ENCODE measurements at regions not wholly inside any gene's neighbourhood (a gene's known extent, or its start where the extent isn't known, plus 50 kb on each side); places are given as distances from the start of the nearest gene placed in this dataset.

GRCh38 chr1:34582356-34582755 is 172.5 kb upstream of the GJB5 start:
- H3K27ac ChIP-seq: no peak overlapping the region
- no peak for TF ChIP-seq CTCF (conservative IDR thresholded peaks at IDR 0.05)

GRCh38 chr1:34587761-34588160 is 167.1 kb upstream of the GJB5 start:
- no peak for TF ChIP-seq CTCF (conservative IDR thresholded peaks at IDR 0.05)
- H3K27ac ChIP-seq: no peak overlapping the region

DNA sequence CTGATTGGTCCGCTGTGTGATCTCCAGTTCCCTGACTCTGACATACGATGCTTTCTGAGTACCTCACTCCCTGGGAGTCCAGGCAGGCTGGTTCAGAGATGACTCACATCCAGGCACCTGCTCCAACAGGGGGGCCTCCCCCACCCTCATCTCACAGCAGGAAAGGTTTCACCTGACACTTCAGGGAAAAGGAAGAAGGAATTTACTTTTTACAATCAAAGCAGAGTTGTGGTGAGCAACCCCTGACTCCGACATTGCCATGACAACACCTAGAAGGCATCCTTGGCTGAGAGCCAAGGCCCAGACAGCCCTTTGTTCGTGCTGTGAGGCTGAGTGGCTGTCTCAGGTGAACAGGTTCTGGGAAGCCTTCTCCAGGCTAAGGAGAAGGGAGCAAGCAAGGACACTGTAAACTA is 164.6 kb upstream of the GJB5 start:
- H3K27ac ChIP-seq: no peak overlapping the region
- no peak for TF ChIP-seq CTCF (conservative IDR thresholded peaks at IDR 0.05)

DNA sequence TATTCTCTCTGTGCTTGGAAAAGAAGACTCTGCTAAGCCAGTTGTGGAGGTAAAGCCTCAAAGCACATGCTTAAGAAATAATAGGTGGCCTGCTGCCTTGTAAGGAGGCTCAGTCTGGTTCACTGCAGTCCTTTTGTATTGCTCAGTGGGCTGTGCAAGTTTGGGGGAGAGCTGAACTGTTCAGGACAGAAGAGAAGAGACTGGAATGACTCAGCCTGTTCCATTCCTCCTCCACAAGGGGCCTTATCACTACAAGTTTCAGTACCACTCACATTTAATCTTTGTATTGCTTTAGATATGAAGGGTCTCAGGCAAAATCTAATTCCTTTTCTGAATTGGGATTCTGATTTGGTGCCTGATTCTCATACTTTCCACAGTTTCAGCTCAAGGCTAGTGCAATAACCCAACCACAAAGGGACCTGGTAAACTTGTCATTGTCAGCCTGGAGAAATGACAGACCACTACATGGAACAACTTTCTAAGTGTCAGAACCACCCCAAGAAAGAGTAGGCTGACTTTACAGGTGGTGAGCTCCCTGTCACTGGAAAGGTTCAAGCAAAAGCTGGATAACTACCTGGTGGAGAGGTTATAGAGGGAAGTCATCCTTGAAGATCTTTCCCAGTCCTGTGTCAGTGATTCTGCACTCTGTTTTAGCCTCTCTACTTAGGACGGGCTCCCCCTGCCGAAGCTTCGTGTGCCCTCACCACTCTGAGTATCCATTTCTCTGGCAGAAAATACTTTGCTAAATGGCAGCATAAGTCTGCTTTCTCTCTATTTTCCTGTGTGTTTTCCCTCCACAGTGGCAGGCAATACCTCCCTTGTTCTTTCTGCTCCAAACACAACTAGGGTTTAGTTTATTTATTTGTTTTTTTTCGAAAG is 162.9 kb upstream of the GJB5 start:
- no peak for TF ChIP-seq CTCF (conservative IDR thresholded peaks at IDR 0.05)

DNA sequence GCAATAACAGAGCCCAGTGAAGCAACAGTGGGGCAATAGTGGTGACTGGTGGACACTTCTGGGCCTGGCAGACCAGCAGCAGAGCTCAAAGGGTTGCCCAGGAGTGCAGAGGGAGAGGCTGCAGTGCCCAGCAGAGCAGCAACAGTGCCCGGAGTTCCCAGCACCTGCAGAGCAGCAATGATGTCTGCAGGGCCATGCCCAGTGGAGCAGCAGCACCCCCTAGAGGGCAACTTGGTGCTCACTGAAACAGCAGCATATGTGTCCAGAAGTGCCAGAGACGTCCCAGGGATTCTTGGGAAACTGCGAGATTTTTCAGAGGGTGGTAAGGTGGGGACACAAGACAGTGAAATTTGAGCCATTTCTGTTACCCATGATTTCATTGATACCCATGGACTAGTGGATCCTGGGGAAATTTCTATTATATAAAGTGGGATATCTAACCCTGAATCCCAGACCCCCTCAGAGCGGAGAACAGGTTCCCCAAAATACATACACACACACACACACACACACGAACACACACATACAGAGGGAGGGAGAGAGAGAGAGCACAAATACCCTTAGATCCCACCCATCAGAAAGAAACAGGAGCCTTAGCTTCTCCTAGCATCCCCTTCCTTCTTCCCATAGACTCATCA is 156.9 kb upstream of the GJB5 start:
- no peak overlapping the region for H3K27ac ChIP-seq
- peak; percentile 99 for TF ChIP-seq CTCF (conservative IDR thresholded peaks at IDR 0.05)

More for the DNA sequence above, 162.9 kb upstream of the GJB5 start:
- H3K27ac ChIP-seq: no peak overlapping the region

DNA sequence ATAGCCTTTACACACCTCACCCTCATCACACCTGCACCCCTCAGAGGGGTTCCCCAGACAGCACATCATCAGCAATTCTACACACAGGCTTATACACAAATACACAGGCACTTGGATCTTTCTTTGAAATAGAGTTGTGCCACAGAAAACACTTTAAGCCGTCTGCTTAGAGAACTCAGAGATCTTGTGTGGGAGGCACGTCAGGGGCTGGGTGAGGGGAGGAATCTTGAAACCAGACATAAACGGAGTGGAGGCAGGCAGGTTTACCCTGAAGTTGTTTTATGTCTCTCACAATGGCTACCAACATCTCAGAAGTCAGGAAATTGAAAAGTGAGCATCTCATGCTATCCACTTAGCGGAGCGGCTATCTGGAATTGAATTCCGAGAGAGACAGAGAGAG is 151.9 kb upstream of the GJB5 start:
- TF ChIP-seq CTCF (conservative IDR thresholded peaks at IDR 0.05): no peak
- no peak overlapping the region for H3K27ac ChIP-seq

DNA sequence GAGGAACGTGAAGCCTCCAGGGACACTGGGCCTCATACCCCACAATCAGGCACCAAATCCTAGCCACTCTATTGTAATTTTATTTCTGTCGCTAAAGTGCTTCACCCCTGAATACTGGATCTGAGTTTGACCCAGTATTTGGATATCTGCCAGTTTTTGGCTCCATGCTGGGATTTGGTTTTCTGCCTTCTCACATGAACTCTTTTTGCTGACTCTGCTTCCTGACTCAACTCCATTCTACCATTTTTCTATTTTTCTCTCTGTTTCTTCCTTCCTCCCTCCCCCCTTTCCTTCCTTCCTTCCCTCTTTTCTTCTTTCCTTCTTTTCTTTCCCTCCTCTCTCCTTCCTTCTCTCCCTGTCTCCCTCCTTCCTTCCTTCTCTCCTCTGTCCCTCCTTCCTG is 151.3 kb upstream of the GJB5 start:
- no peak for TF ChIP-seq CTCF (conservative IDR thresholded peaks at IDR 0.05)
- H3K27ac ChIP-seq: no peak overlapping the region

All from VCaP (cell line).